GM04503 (cell line): ENCODE measurements at regions not wholly inside any gene's neighbourhood (a gene's known extent, or its start where the extent isn't known, plus 50 kb on each side); places are given as distances from the start of the nearest gene placed in this dataset.

Source experiments
- DNase-seq: peaks from one replicate; pipeline ENCODE4 v3.0.0-alpha.2; 2012; ENCODE audit warnings: low read depth

- DNase-seq = no peak
Measured at GRCh38 chr2:17125989-17126620, 392.1 kb downstream of the RAD51AP2 start.

GRCh38 chr2:17124575-17125318, 393.5 kb downstream of the RAD51AP2 start:
- no peak for DNase-seq

GRCh38 chr2:17122887-17123501, 395.2 kb downstream of the RAD51AP2 start:
- DNase-seq = no peak

- no peak for DNase-seq
Measured at GRCh38 chr2:17115466-17115865, 402.8 kb downstream of the RAD51AP2 start.

GRCh38 chr2:17115042-17115441, 403.2 kb downstream of the RAD51AP2 start:
- DNase-seq = no peak

- DNase-seq = no peak
Measured at GRCh38 chr2:17107871-17108270, 410.4 kb downstream of the RAD51AP2 start.

- no peak for DNase-seq
Measured at GRCh38 chr2:17107151-17107550, 411.1 kb downstream of the RAD51AP2 start.

- DNase-seq = no peak
Measured at GRCh38 chr2:17106418-17106817, 411.8 kb downstream of the RAD51AP2 start.

GRCh38 chr2:17104454-17104853, 413.8 kb downstream of the RAD51AP2 start:
- DNase-seq = no peak

GRCh38 chr2:17101596-17101995, 416.6 kb downstream of the RAD51AP2 start:
- no peak for DNase-seq

GRCh38 chr2:17101091-17101490, 417.1 kb downstream of the RAD51AP2 start:
- no peak for DNase-seq

- no peak for DNase-seq
Measured at GRCh38 chr2:17095340-17095739, 422.9 kb downstream of the RAD51AP2 start.

- no peak for DNase-seq
Measured at GRCh38 chr2:17093712-17094111, 424.5 kb downstream of the RAD51AP2 start.

- no peak for DNase-seq
Measured at GRCh38 chr2:17086990-17087389, 421.4 kb upstream of the CYRIA start.

- DNase-seq = no peak
Measured at GRCh38 chr2:17085546-17086202, 420.0 kb upstream of the CYRIA start.

GRCh38 chr2:17084877-17085276, 419.2 kb upstream of the CYRIA start:
- no peak for DNase-seq

GRCh38 chr2:17083902-17084301, 418.3 kb upstream of the CYRIA start:
- no peak for DNase-seq

- no peak for DNase-seq
Measured at GRCh38 chr2:17079262-17079661, 413.6 kb upstream of the CYRIA start.

- no peak for DNase-seq
Measured at GRCh38 chr2:17076533-17076932, 410.9 kb upstream of the CYRIA start.

- no peak for DNase-seq
Measured at GRCh38 chr2:17070711-17071110, 405.1 kb upstream of the CYRIA start.

GRCh38 chr2:17069564-17069963, 403.9 kb upstream of the CYRIA start:
- no peak for DNase-seq

- no peak for DNase-seq
Measured at GRCh38 chr2:17068021-17068420, 402.4 kb upstream of the CYRIA start.

GRCh38 chr2:17065536-17065935, 399.9 kb upstream of the CYRIA start:
- DNase-seq = no peak
